ELF-1 (cell line): ENCODE measurements at regions not wholly inside any gene's neighbourhood (a gene's known extent, or its start where the extent isn't known, plus 50 kb on each side); places are given as distances from the start of the nearest gene placed in this dataset.
"Not testable (repeated sequence)": the region's sequence is repeated elsewhere in the genome, so short reads cannot be mapped to it uniquely, and the experiment has no call there.

Experiments
- DNase-seq: peaks from one replicate; pipeline ENCODE4 v3.0.0-alpha.2; 2016; ENCODE audit warnings: low read depth, low spot score

DNA sequence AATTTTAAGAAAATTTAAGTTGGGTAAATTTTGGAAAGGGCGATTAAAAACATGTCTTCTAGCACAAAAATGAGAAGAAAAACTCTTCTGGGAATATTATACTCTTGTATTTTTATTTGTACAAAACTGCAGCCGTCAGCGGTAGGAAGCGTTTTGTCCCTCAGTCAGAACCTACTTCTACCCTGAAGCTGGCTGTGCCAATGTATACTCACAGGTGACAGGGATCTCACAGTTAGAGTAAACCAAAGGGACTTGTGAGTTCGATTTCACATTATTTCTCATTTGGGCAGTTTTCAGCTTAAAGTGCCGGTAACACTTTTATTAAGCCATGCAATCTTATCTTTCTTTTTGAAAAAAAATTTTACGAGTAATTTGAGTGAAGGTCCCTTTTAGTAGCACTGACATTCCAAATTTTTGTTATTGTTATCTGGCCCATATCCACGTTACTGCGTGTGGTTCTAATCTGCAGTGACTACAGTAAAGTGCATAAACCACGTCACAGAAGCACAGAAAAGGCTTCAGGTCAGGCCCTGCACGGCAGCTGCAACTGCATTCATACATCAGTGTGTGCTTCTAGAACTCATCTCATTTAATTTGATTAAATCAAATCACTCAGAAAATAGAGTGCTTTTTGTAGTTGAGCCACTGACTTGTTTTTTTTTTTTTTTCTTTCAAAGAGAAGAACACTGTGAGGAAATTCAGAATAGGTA lies 387.3 kb downstream of the LIG4 start:
- DNase-seq, result no peak

DNA sequence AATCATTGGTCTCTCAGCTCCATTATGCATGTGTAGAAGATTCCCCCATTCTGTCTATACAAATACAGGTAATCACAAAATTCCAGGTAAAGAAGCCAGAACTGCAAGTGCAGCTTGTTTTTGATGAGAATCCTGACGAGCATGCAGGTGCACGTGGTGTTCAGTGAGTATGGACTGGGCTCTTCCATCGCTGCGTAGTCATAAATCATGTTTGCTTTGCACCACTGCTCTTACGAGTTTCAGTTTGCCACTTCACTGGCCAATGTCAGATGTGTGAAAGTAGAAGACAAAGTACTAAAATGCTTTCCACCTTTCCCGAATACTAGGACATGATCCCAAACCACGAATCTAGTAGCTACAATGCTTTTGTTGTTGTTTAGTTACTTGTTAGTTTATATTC lies 390.7 kb downstream of the LIG4 start:
- no peak for DNase-seq

DNA sequence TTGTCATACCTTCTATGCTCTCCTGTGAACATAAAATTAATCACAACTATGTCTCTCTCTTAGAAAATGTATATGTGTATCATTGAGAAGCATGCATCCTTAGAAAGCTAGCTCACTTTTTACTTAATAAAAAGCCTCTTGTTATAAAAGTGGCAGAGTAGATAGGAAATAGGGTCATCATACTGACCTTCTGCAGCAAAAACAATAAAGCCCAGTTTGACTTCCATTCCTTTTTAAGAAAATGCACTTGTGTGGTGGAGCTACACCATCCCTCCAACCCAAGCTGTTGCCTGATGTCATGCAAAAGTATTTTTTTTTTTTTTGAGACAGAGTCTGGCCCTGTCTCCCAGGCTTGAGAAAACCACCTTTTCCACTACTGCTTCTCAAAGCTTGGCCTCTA lies 393.3 kb downstream of the LIG4 start:
- no peak for DNase-seq

DNA sequence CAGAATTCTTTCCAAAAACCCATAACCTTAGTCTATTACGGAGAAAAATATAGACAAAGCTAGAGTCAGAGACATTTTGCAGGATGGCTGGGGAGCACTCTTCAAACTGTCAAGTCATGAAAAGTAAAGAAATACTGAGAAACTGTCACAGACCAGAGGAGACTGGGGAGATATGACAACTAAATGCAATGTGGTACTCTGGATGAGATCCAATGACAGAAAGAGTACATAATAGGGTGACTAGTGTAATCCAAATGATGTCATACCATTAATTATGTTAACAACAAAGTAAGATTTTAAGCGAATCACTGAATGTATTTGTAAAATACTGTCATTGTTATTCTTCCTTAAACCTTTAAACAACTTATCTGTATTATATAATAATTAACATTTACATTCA lies 393.8 kb downstream of the LIG4 start:
- no peak for DNase-seq

DNA sequence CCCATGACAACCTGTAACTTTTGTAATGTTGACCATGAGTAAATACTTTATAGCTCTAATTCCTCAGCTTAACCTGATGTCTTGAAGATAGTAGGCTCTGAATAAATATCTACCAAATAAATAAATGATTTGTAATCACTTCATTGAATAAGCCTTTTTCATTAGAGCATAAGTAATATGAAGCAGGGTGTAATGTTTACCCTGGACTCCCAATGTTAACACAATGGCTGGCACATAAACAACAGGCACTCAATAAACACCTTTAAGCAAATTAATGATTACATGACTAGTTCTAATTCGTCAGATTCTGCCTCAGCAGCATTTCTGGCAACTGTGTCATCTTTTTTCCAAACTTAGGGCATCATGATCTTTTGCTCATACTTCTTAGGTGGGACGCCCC lies 396.3 kb downstream of the LIG4 start:
- DNase-seq, result no peak

DNA sequence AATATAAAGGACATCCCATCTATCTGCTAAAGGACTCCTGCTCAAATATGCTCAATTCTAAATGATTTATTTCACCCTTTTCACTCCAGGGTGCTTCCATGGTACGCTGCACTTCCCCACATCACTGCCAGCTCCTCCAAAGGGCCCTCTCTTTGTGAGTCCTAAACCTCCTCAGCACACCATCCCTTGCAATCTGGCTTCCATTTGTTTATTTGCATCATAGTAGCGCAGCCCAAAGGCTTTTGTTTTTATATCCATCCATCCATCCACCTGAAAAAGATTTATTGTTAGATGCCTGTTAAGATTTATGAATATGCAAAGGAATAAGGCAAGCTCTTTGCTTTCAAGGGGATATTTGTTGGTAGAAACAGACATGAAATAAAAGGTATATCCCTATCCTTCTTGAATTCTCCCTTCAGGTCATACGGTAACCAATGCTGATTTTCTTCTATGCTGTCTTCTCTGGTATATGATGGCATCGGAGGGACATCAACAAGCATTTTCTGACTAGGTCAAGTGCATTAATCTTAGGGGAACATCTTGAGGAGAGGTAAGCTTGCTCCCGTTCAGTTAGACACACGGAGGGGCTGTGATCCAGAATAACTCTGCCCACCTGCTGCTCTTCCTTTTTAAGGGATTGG lies 397.6 kb downstream of the LIG4 start:
- no peak for DNase-seq

DNA sequence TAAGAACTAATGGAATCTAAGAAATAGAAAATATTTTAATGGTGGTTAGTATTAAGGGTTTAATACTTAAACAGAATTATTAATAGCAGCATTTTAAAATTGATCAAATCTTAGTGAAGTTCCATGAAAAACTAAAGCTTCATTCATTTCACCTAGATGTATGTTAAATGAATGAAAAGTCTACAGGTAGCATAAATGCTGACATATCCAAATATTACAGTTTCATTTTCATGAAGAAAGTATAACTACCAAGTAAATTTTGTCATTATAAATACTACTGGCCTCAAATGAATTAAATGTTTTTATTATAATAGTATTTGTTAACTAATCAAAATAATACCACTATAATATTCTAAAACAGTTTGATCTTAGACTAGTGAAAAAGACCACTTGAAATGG lies 403.3 kb downstream of the LIG4 start:
- no peak for DNase-seq

DNA sequence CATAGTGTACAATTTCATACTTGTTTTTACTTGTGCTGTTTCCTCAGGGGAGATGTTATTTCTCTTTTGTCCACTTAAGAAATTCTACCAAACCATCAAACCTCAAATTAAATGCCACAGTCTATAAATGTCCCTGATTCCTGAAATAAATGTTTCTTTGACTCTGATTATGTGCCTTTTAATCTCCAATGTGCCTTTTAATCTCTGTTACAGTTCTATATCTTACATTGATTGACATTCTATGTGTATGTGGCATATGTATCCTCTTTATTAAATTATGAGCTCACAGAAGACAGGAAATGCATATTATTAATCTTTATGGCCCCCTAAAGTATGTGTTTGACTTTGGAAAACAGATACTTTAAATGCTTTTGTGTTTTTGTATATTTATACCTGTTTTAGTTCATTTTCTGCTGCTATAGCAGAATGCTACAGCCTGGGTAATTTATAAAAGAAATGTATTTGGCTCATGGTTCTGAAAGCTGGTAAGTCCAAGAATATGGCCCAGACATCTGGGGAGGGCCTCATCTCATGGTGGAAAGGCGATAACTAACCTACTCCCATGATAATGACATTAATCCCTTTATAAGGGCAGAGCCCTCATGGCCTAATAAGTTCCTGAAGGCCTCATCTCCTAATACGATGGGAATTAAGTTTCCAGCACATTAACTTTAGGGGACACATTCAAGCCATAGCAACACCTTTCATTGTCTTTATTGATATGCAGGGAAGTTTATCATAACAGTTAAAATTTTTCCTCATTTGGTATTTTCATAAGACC lies 403.9 kb downstream of the LIG4 start:
- no peak for DNase-seq

DNA sequence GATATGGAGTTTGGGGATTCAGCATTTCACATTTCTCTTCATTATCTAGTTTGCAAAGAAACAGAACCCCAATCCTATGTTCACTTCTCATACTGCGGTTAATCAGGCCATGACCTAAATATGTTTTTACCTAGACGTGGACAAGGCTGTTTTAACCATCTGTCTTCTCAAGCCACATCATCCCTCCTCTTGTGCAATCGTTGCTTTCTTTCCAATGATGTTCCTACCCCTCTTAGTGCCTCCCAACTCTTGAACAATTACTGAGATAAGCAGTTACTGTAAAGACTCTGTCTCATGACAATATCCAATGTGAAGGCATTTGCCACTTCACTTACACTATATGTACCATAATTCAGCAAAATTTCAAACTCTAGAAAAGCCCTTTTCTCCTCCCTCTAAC lies 406.2 kb downstream of the LIG4 start:
- no peak for DNase-seq

DNA sequence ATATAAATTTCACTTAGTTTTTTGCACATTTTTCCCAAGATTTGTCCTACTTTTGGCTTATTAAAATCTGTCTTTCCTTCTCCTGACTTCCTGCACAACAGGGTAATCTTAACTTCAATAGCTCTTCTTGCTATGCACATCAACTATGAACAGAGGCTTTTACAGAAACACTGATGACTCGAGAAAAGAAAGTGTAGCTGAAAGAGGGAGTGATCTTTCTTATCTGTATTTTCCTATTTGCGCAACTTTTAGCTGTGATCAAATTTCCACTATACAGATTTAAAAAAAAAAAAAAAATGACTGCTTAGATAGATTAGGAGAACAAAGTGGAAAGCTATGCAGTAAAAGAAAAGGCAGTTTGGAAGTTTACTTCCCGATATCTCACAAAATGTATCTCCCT lies 406.9 kb downstream of the LIG4 start:
- no peak for DNase-seq

DNA sequence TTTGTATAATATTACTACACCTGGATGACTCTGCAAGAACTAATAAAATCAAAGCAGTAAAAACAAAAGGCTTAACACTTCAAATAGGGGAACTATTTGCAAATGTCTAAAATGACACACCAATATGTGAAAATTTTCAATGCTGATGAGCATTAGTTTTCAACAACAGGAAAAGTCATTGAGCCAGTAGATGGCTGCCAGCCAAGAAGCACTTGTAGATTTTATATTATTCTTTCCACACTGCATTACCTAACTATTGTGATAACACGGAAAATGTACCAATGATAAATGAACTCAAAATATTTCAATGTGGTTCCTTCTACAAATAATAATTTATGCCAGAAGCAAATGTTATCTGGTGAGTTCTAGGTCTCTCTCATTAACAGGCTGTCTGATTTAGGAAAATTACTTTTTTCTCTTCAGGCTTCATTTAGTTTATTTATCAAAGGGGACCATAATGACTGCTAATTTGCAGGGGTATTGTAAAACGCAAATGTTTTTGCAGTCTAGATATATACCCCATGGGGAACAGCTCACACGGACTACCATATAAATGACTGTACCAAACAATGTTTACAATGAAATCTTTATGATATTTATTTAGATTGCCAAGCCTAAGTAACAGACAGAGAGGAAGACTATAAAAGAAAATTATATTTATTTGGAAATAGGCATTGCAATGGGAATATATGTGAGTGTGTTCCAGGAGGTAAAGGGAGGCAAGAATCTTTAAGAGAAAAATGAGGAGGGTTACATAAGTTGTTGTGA lies 407.8 kb downstream of the LIG4 start:
- no peak for DNase-seq

DNA sequence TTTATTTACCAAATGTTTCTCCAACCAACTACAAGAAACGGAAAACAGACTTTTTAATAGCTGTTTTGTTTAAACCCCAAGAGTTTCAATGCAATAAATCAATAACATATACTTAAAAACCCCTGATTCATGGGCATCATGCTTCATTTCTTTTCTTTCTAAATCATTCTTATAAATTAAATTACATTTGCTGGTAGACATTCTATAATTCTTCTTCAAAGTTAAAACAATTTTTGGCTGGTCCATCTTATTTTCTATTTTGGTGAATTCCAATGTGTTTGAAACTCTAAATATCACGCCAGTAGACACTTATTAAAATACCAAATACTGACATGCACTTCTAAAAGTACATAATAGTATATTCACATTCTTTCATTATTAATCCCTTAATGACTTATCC lies 408.6 kb downstream of the LIG4 start:
- DNase-seq, result no peak

DNA sequence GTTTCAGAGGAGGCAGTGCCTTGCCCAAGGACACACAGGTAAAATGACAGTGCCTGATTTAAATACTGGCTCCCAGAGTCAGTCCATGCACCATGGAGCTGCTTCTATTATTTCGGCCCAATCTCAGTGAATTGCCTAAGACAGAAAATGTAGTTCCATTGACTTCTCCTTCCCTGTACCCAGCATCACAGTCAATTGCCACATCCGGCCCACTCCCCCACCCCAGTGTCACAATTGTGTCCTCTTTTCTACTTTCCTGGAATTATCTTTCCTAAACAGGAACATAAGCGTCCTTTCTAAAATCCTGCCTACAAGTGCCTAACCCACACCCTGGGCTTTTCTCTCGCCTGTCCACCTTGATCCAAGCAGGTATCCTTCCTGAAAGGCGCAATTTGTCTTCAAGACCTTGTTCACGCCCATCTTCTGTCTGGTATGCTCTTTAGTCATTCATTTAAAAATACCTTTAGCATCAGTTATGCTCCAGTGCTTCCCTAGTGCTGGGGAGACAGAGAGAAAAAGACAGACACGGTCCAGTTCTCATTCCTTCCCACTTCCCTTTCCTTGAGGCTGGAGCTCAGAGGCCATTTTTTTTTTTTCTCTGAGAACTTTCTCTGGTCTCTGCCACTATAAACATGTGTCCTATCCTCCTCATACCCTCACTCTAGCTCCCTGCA lies 411.4 kb downstream of the LIG4 start:
- DNase-seq, result no peak

DNA sequence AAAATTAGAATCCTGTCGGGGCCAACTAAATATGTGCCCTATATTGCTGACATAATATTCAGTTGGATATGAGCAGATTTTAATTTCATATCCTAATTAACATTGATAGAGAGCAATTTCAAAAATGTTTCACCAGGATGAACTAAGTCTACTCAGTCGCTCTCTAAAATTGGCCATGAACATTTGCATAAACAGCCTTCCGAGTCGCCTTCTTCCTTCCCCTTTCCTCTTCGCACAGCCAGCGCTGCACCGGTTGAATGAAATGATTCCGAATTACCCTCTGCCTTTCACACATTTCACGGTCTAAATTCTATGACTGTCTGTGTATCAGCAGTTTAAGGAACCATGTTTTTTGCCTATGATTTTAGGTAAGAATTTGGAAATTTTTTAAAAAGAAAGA lies 413.7 kb downstream of the LIG4 start:
- no peak for DNase-seq

DNA sequence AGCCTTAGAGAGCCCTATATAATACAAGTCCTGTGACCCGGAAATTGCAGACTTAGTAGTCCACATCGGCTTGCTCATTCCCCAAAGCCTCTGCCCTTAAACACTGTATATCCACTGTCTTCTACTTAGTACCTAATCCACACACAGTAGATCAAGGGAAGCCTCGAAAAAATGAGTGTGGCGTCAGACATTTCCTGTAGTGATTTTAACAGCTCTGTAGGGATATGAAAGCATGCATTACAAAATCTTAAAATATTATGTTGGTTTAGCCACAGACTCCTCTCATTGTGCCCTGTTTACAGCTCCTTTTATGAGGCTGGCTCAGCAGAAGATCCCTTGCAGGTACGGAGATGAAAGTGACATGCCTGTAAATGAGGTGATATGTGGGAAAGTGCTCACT lies 416.3 kb downstream of the LIG4 start:
- no peak for DNase-seq

DNA sequence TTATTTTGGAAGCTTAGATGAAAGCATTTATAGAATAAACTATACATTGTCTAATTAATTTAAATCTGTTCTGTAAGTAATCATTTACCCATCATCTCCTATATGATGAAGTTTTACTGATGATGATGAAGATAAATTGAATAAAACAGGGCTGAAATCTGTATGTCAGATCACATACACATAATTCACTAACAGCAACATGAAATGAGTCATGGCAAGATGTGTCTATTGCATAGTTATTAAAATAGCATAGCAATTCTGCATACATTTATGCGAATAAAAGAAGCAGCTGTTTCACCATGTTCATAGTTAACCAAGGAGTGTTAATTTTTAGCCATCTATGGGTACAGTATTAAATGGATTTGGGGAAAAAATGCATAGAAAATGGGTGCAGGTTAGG lies 424.9 kb downstream of the LIG4 start:
- no peak for DNase-seq

DNA sequence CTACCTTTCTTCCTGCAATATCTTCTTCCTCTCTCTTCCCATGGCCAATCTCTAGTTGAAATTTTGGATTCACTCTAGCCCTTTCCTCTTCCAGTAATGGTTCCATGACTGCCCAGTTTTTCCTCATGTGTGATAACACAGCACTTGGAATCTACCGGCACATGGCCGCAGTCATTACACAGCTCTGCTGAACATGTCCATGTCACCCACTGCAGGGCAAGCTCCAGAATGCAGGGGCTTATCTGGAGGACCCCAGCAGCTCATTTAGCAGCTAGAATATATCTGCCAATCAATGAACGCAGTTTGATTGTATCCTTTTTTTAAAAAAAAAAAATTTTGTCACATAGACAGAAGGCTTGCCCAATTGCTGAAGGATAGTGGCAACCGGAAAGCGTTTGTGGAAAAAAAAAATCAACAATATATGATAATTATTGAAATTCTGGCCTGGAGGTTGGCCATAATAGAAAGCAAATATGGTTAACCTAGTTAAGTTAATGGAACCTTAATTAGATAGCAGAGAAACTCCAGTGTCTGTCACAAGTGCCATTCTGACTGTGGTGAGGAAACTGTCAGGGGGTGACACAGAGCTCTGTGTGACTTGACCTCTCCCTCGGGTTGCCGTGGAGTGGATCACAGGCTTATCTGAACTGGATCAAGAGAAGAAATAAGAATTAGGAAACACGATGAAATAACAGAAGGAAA lies 426.7 kb downstream of the LIG4 start:
- no peak for DNase-seq

DNA sequence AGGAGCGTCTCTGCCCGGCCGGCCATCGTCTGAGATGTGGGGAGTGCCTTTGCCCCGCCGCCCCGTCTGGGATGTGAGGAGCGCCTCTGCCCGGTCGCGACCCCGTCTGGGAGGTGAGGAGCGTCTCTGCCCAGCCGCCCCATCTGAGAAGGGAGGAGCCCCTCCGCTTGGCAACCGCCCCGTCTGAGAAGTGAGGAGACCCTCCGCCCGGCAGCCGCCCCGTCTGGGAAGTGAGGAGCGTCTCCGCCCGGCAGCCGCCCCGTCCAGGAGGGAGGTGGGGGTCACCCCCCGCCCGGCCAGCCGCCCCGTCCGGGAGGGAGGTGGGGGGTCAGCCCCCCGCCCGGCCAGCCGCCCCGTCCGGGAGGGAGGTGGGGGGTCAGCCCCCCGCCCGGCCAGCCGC lies 432.7 kb downstream of the LIG4 start:
- not testable (repeated sequence) for DNase-seq

DNA sequence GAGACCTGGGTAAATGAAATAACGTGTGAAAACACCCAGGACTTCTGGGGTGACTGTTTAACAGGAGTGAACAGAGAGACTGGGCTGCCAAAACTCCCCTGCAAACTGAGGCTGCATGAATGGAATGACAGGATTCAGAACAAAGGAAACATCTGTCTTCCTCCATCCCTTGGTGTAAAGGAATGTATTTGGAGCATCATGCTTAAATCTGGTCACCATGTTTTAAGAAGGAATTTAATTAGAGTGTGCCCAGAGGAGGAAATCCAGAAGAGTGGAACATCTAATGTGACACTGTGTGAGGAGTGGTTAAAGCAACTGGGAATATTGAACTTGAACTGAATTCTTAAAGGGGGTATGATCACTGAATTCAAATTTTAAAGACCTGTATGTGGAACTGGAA lies 437.2 kb downstream of the LIG4 start:
- DNase-seq, result no peak

DNA sequence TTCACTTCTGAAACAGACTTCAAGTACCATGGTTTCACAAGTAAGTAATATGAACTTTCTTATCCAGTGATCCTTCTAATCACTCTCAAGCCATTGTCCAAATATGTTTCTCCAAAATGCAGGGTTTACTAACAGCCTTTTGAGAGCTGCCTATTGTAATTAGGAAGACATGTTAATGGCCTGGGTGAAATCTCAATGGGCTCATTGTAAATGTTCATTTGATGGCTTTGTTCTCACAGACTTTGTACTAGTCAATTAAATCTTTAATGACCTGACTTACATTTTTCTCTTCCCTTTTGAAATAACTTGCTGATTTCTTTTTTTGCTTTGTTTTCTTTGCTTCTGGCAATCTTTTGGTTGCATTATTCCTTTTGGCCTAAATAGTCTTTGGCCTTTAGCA lies 444.8 kb downstream of the LIG4 start:
- DNase-seq, result no peak

DNA sequence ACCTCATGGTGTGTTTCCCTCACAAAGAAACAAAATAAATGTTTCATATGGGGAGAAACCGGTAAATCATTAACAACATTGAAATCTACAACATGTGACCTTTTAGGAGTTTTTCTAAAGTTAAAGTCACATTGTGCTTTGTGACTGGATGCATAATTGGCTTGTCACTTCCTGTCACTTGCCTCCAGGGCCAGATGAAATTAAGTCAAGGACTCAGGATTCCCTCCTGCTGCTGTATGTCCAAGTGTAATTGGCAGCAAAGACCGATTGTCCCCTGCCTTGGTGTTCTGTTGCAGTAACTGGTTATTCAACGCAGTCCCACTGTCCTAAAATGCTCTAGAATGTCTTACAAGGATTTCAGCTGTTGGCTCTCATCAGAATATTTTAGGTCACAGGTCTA lies 448.2 kb downstream of the LIG4 start:
- no peak for DNase-seq
